Central memory CD4-positive, alpha-beta T cell (primary cell): ENCODE measurements at regions not wholly inside any gene's neighbourhood (a gene's known extent, or its start where the extent isn't known, plus 50 kb on each side); places are given as distances from the start of the nearest gene placed in this dataset.
"Not testable (repeated sequence)": the region's sequence is repeated elsewhere in the genome, so short reads cannot be mapped to it uniquely, and the experiment has no call there.

Source experiments
- DNase-seq: peaks from one replicate; pipeline ENCODE4 v3.0.0; 2022

DNA sequence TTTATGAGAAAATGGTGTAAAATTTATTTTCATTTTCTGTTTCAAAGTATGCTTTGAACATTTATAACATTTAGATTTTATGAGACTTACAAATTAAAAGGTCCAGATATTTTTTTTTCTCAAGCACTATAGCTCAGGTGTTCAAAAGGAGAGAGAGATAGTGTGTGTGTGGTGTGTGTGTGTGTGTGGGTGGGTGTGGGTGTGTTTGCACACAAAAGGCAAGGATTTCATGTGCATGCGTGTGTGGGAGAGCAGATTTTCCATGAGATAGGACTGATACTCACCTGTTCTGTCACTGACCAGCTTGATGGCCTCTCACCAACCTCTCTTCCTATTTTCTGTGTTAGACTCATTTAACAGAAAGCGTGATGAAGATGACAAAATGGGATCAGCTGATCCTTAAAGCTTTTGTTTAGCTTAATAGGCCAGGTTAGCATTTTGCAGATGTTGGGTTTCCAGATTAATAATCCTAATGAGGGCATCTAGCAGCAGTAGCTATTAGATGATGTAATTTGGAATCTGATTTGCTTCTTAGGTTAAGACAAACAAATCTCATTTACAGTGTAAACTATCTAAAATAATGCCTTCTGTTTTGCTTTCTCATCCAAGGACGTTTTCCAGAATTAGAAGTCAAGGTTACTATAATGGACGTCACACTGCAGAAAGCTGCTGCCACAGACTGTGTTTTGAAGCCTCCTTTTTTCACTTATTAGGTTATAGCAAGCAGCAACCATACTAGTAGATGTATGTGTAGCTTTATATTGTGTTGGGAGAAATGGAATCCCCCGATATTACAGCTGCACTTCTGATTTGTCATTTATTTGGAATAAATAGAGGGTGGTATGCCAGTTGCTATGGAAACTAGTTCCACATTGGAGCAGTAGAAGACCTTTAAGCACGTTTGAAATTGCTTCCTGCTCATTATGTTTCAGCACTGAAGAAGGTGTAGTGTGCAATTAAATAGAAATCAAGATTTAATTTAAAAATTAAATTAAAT is 355.6 kb downstream of the TAF11L14 start:
- no peak for DNase-seq

DNA sequence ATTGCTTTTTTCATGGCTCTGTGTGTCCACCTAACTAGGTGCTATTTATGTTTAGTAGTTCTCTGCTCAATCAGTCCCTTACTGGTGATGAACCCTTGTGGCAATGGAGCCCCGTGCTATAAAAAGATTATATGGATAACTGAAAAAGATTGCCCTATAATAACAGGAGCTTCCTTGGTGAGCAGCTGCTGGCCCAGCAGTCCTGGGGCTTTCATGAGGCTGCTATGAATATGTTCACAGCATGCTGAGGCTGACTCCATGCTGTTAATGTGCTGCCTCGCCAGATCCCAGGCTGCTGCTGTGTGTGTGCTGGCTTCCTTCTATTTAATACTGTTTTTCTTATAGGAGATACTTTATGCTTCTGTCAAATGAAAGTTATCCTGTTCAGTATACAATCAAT is 357.5 kb downstream of the TAF11L14 start:
- DNase-seq, result no peak

GRCh38 chr5:17992291-17992690 is 358.0 kb downstream of the TAF11L14 start:
- no peak for DNase-seq

- DNase-seq, result no peak
These were observed 361.7 kb downstream of the TAF11L14 start for GRCh38 chr5:17995997-17996396.

GRCh38 chr5:17999858-18000257 is 365.6 kb downstream of the TAF11L14 start:
- DNase-seq, result no peak

DNA sequence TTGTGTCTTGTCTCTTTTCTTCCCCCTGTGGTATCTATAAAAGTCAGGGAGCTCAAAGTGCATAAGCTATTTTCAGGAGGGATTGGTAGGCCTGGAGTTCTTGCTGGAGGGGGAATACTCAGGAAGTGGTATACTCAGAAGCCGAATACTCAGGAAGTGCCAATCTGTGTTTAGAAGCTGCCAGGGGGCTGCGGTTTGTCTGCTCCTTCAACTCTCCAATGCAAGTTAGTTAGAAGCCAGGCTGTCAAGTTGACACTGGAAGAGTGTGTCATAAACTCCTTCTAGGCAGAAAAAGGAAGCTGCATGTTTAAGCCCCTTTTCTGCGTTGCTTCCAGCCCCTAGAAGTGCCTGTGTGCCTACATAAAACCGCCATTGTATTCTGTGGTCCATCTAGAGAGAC is 366.5 kb downstream of the TAF11L14 start:
- no peak for DNase-seq

GRCh38 chr5:18003312-18003711 is 369.1 kb downstream of the TAF11L14 start:
- no peak for DNase-seq

- DNase-seq, result no peak
These were observed 369.5 kb downstream of the TAF11L14 start for GRCh38 chr5:18003784-18004183.

- DNase-seq, result not testable (repeated sequence)
These were observed 372.0 kb downstream of the TAF11L14 start for GRCh38 chr5:18006235-18006634.

DNA sequence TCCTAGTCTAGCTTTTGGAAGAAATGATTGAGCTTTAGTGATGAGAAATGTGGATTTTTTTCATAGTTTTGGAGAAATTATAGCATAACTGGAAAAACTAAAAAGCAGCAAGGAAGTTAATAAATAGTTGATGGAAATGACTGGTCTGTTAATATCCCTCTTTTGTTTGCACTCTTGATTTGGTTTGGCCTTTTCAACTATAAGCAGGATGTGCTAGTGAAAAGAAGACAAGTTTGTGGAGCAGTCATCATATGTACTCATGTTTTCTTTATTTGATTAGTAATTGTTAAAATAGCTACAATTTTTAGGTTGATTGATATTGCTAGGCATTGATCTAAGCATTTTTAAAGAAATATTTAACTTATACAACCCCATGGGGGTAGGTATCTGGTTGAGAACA is 374.7 kb downstream of the TAF11L14 start:
- DNase-seq, result no peak

DNA sequence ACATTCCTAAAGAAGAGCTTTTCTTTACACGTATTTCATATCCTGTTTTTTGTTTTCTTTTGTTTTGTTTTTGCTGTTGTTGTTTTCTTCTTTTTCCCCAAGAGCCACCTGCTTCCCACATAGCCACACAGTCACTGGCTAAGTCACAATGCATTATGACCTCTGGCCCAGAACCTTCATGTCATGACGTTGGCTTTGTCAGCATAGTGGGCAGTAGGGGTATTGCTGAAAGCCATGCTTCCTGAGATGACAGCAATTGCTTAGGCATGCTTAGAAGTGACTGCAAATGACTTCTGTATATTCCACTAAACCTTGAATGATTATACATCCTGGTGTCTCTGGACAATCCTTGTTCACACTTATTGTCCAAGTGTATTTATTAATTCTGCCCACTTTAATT is 375.8 kb downstream of the TAF11L14 start:
- no peak for DNase-seq

GRCh38 chr5:18018472-18018871 is 384.2 kb downstream of the TAF11L14 start:
- no peak for DNase-seq

DNA sequence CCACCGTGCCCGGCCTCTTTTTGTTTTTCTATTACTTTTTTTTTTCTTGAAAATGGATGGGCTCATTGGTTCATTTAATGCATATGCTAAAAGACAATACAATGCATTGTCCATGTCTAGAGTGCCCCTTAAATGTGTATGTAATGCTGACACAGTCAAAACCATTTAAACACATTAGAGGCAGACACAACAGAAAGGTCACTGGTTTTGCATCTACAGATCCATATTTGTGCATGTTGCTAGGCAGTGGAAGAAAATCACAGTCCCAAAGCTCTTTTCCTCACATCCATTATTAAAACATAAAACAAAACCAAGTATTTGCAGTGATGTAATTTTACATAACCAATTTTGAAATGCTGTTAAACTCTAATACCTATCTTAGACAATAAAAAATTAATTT is 389.0 kb downstream of the TAF11L14 start:
- no peak for DNase-seq

GRCh38 chr5:18023986-18024385 is 389.7 kb downstream of the TAF11L14 start:
- no peak for DNase-seq

- DNase-seq, result no peak
These were observed 390.3 kb downstream of the TAF11L14 start for GRCh38 chr5:18024542-18024941.

DNA sequence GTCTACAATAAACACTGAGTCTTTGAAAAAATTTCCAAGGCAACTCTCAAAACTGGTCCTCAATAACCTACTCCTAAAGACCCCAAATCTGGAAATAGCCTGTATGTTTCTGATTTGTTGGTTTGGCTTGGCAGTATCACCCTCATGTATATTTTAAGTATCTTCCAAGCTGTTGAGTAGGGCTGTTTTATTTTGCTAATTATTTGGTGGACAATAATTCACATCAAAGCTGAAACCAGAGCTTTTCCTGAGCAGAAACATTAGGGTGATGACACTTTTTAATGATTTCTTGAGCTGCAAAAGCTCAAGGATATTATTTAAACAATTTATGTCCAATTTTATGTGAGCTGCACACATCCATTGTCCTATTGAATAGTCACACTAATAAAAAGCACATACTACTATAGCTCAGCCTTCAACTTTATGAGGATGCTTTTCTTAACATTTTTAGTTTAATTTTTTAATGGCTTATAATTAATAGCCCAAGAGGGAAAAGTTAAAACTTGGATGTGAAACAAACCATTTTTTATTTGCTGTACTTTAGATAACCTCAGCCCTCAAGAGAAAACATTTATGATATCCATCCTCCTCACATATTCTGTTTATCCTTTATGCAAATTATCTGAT is 393.1 kb downstream of the TAF11L14 start:
- no peak for DNase-seq

DNA sequence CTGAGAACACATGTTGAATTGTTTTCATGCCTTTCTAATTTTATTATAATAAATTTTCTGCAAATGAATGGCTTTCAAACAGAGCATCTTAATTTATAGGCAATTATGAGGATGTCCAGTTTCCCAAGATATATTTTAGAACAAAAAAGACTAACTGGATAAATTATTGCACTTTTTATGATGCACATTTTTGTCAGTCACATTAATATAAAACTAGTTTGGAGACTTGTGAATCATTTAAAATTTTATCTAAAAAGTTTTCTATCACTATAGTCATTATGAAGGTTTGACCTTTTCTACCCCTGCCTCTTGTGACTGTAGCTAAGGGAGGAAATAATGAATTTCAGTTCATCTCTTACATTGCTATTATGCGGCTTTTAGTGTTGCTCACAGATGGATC is 393.8 kb downstream of the TAF11L14 start:
- DNase-seq, result no peak

DNA sequence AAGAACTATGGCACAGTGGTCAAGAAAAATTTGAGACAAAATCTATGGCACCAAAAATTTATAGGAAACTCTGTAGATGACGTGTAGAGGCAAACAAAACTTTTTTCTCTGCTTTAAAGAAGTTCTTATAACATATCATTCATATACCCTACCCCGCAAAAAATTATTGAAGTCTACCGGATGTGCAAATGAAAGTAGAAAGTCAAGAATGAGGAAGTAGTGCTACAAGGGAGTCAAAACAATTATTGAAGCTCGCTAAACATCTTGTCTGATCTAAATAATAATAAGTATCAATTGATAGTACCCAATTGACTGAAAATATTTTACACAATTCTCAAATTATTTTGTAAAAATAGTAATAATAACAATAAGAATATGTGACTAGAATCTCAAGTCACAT is 398.5 kb downstream of the TAF11L14 start:
- no peak for DNase-seq

GRCh38 chr5:18036531-18036930 is 402.3 kb downstream of the TAF11L14 start:
- no peak for DNase-seq

GRCh38 chr5:18037718-18038117 is 403.5 kb downstream of the TAF11L14 start:
- no peak for DNase-seq

DNA sequence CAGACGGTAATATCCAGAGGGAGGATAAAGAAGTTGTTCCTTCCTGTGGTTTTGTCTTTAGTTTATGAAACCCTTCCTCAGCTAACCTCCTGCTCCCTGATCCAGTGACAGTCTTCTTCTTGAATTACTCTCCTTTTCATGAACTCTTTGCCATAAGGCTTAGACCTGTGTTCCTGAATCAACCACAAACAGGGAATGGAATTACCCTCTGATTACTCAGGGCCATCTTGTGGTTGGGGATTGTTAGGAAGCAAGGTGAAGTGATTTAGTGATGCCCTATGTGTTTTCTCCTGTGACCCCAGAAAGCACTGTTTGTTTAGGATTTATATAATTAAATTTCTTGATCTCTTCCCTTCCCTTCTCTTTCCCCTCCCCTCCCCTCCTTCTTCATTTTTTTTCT is 409.1 kb downstream of the TAF11L14 start:
- no peak for DNase-seq

GRCh38 chr5:18048449-18048848 is 414.2 kb downstream of the TAF11L14 start:
- DNase-seq, result no peak

DNA sequence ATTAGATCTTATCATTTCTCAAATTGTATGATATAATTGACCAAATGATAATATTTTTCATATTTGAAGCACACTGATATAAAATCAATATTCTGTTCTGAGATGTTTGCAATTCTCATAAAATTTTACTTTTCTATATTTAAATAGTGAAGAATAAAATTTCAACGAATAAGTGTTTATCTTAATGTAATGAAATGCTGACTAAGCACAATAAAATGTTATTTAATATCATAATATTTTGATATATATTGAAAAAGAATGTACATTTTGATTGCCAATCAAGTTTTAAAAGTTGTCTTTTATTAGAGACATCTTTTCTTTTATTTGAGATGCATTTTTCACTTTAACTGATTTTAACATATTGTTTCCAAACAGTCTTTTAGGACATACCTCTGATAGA is 416.1 kb downstream of the TAF11L14 start:
- DNase-seq, result no peak

DNA sequence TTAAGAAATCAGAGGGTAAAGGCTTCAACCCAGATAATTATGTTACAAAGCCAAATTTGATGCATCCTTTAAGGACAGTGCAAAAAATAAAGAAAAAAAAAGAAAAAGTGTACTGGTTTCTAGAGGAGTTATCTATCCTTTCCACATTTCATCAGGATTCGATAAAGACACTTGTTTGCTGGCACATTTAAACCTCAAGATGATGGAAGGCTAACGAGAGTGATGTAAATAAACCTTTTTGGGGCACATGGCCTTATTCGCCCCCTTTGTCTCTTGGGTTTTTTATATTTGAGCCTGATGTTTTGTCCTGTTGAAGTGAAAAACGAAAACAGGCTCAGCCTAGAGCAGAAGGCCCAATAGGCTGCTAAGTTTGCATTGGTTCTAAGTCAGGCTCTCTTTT is 416.5 kb downstream of the TAF11L14 start:
- DNase-seq, result no peak
